Heart right ventricle (tissue), 16 donors: ENCODE measurements at regions not wholly inside any gene's neighbourhood (a gene's known extent, or its start where the extent isn't known, plus 50 kb on each side); places are given as distances from the start of the nearest gene placed in this dataset.

Experiments
- ATAC-seq, 8 donors: fragments of 200-7000 bp; cut with Tn5 transposase; one replicate each; pipeline ENCODE4 v1.9.1; 2020; ENCODE audit warnings: mild to moderate bottlenecking in 8 of 8, moderate library complexity in 8 of 8, moderate number of reproducible peaks in 1 of 8
- DNase-seq, 2 donors: peaks; one replicate each; pipeline ENCODE4 v3.0.0-alpha.2; 2020
- H3K27ac ChIP-seq, 10 donors: fragments of 200-600 bp; sonication (generic) in 2 of 10; one replicate each; pipeline versions ENCODE4 v1.5.0 to v1.8.0; 2020 to 2022; ENCODE audit warnings: mild to moderate bottlenecking in 3 of 10
- H3K27me3 ChIP-seq, 7 donors: fragments of 200-600 bp; one replicate each; pipeline ENCODE4 v1.8.0; 2021 to 2022; ENCODE audit warnings: mild to moderate bottlenecking in 2 of 7
- H3K36me3 ChIP-seq, 9 donors: fragments of 200-600 bp; sonication (generic) in 1 of 9; one replicate each; pipeline versions ENCODE4 v1.5.0 to v1.8.0; 2020 to 2022; ENCODE audit warnings: mild to moderate bottlenecking in 2 of 9
- H3K4me1 ChIP-seq, 9 donors: fragments of 200-600 bp; sonication (generic) in 1 of 9; one replicate each; pipeline versions ENCODE4 v1.5.0 to v1.8.0; 2020 to 2022; ENCODE audit warnings: mild to moderate bottlenecking in 4 of 9
- H3K4me3 ChIP-seq, 10 donors: fragments of 200-600 bp; sonication (generic) in 2 of 10; one replicate each; pipeline versions ENCODE4 v1.5.0 to v1.8.0; 2020 to 2022; ENCODE audit warnings: mild to moderate bottlenecking in 7 of 10, moderate library complexity in 2 of 10
- H3K9me3 ChIP-seq, 11 donors: fragments of 200-600 bp in 10 of 11; sonication (generic) in 2 of 11; one replicate each; pipeline versions ENCODE4 v1.5.0 to v1.8.0; 2013 to 2022; ENCODE audit warnings: mild to moderate bottlenecking in 2 of 11, control low read depth in 1 of 11, moderate library complexity in 1 of 11
- CTCF ChIP-seq, 9 donors: fragments of 200-600 bp; sonication (generic) in 2 of 9; IDR thresholded peaks; one replicate each; pipeline versions ENCODE4 v1.5.0 to v1.8.0; 2021 to 2022; ENCODE audit warnings: antibody characterized with exemption in 9 of 9, mild to moderate bottlenecking in 5 of 9, moderate library complexity in 1 of 9
- WGBS, 2 donors: extraction: QIAGEN DNeasy Blood & Tissue Kit; methylation state at CpG; one replicate each; pipeline ENCODE4 v1.1.7; 2013; ENCODE audit warnings: inconsistent platforms in 1 of 2; 5-methylcytosine and 5-hydroxymethylcytosine counted together
- intact Hi-C, 10 donors: fragments of 100-400 bp; cut with DNase I; formaldehyde crosslinking; loops; one replicate each; pipeline versions ENCODE4 v1.11.1 to v1.14.2; 2022
- donor health status: Arrhythmogenic right ventricular cardiomyopathy.
- donor health status: ischemic (EF 13 %, LVEDD 7.1; RV severe dilation, severe dysfunction).
- donor health status: healthy with polysubstance abuse.
- donor health status: DM: no; HTN: yes; CAD: no.
- donor health status: DM: no; HTN: no; CAD: no.
- donor health status: ischemic (EF 25% LVEDD 6.9; RV normal size, moderate dysfunction).
- donor health status: ischemic (EF 25% LVEDD 5.7; RV mildly dilated, moderate dysfunction).
- donor health status: healthy.
- donor health status: DM: yes; HTN: yes; CAD: no.
- donor health status: Ischemic cardiomyopathy.
- donor health status: ischemic (EF 35%, LVEDD 5.7; RV mildly dilated, moderate dysfunction).
- donor health status: nonischemic (EF 11% LVEDD 7.7; RV severe dilation, severe dysfunction).
- donor health status: DM: yes; HTN: yes; CAD: no.
- donor health status: PGD.
- donor health status: ischemic (EF 29% LVEDD 5.4; RV normal size, mild dysfunction).
- donor health status: nonischemic (EF 23%, LVEDD 6.1; RV moderate dilation, normal function).

DNA sequence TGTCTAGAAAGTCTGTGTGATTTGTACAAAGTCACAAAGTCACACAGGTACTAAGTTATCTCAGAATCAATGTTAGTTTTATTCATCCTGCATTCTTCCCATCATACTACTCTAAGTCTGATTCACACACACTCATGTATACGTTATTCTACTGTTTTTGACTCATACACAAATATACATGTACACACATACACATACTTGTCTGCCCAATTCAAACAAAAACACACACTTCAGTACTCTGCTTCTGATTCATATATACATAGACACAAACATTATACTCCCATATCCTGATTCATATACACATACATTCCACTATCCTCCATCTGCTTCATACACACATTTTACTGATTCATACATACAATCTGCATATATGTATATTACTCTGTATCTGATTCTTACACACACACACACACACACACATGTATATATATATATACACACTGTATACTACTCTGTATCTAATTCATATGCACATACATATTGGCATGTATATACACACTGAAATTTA lies 69.3 kb downstream of the KLF12 start:
- no peak for TF ChIP-seq CTCF (IDR thresholded peaks at IDR 0.05)
- H3K4me1 ChIP-seq, result peaks cover 6 to 69% (median 45%) of the 10 kb centered on the region in 9 donors
- DNase-seq (no peak), ATAC-seq (no peak)
- intact Hi-C loops, result loop anchor here in 1 of 10 donors (5.0 kb wide), 1 partner anchor 62 kb away; no protein-coding TSS in a partner anchor
- no peak overlapping the region for H3K27ac ChIP-seq
- no peak overlapping the region for H3K4me3 ChIP-seq
- no peaks in the 10 kb centered on the region for H3K27me3 ChIP-seq
- peaks cover 0 to 2% (median 0%) of the 10 kb centered on the region in 11 donors for H3K9me3 ChIP-seq
- WGBS, 2 donors, result 73 to 80% methylated on average over 1 of the region's 1 CpG
- no peaks in the 10 kb centered on the region for H3K36me3 ChIP-seq

GRCh38 chr13:74063533-74064100 lies 70.6 kb downstream of the KLF12 start:
- peak overlapping the region; percentile 31 to 88 (median 75) for H3K27ac ChIP-seq
- DNase-seq (no peak), ATAC-seq (no peak)
- no peaks in the 10 kb centered on the region for H3K27me3 ChIP-seq
- intact Hi-C loops, result loop anchor here in 2 of 10 donors (1.0 to 5.0 kb wide), 2 partner anchors 64 to 70 kb away; no protein-coding TSS in a partner anchor
- no peak for TF ChIP-seq CTCF (IDR thresholded peaks at IDR 0.05)
- peak overlapping the region in 6 of 10 donors; percentile 29 to 43 (median 36) for H3K4me3 ChIP-seq
- no peaks in the 10 kb centered on the region for H3K36me3 ChIP-seq
- peaks cover 0 to 4% (median 0%) of the 10 kb centered on the region in 11 donors for H3K9me3 ChIP-seq
- H3K4me1 ChIP-seq, result peaks cover 6 to 81% (median 47%) of the 10 kb centered on the region in 9 donors

DNA sequence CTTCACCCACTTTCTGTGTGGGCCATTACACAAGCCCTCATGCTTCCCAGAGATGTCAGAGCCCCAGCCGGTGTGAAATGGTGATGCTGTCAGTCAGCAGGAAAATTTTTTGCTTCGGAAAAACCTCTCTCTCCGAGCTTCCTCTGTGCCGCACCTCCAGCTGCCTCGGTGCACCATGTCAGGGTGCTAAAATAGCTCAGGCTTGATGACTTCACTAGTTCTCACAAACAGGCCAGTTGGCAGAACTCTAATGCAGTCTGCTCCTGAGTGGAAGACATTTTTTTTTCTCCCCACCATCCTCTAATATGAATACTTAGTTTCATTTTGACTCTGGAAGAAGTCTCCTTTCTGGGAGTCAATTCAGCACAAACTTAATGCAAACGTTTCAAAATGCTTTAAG lies 71.3 kb downstream of the KLF12 start:
- TF ChIP-seq CTCF (IDR thresholded peaks at IDR 0.05), result no peak
- peaks cover 6 to 79% (median 50%) of the 10 kb centered on the region in 9 donors for H3K4me1 ChIP-seq

GRCh38 chr13:74061926-74062595 lies 72.1 kb downstream of the KLF12 start:
- no peaks in the 10 kb centered on the region for H3K36me3 ChIP-seq
- intact Hi-C loops, result loop anchor here in 1 of 10 donors (5.0 kb wide), 1 partner anchor 65 kb away; no protein-coding TSS in a partner anchor
- peaks cover 6 to 80% (median 58%) of the 10 kb centered on the region in 9 donors for H3K4me1 ChIP-seq

More for the DNA sequence above, 71.3 kb downstream of the KLF12 start:
- intact Hi-C loops, result loop anchor here in 2 of 10 donors (1.0 to 5.0 kb wide), 2 partner anchors 64 to 70 kb away; no protein-coding TSS in a partner anchor
- Histone ChIP-seq H3K4me3 (peak overlapping the region in 8 of 10 donors; percentile 2 to 43 (median 32)), H3K36me3 (no peaks in the 10 kb centered on the region), H3K27ac (peak overlapping the region; percentile 31 to 88 (median 75)), H3K9me3 (peaks cover 0 to 4% (median 0%) of the 10 kb centered on the region in 11 donors), H3K27me3 (no peaks in the 10 kb centered on the region)
- peak; percentile 94 to 99 (median 96) for ATAC-seq
- WGBS, 2 donors, result 0 to 8% methylated on average over 6 of the region's 6 CpGs
- DNase-seq, result peak; percentile 44 to 80

More at GRCh38 chr13:74061926-74062595, 72.1 kb downstream of the KLF12 start:
- Histone ChIP-seq H3K9me3 (peaks cover 0 to 4% (median 0%) of the 10 kb centered on the region in 11 donors), H3K4me3 (peak overlapping the region in 3 of 10 donors; percentile 29 to 43 (median 41)), H3K27me3 (no peaks in the 10 kb centered on the region), H3K27ac (peak overlapping the region; percentile 31 to 88 (median 75))
- no peak for DNase-seq
- ATAC-seq, result peak in 6 of 8 donors; percentile 37 to 58 (median 48)
- no peak for TF ChIP-seq CTCF (IDR thresholded peaks at IDR 0.05)
- 27 to 32% methylated on average over 3 of the region's 3 CpGs for WGBS, 2 donors
